8988T (cell line): ENCODE measurements at regions not wholly inside any gene's neighbourhood (a gene's known extent, or its start where the extent isn't known, plus 50 kb on each side); places are given as distances from the start of the nearest gene placed in this dataset.

Experiments used
- DNase-seq: peaks from one replicate; pipeline ENCODE4 v3.0.0; 2011

DNA sequence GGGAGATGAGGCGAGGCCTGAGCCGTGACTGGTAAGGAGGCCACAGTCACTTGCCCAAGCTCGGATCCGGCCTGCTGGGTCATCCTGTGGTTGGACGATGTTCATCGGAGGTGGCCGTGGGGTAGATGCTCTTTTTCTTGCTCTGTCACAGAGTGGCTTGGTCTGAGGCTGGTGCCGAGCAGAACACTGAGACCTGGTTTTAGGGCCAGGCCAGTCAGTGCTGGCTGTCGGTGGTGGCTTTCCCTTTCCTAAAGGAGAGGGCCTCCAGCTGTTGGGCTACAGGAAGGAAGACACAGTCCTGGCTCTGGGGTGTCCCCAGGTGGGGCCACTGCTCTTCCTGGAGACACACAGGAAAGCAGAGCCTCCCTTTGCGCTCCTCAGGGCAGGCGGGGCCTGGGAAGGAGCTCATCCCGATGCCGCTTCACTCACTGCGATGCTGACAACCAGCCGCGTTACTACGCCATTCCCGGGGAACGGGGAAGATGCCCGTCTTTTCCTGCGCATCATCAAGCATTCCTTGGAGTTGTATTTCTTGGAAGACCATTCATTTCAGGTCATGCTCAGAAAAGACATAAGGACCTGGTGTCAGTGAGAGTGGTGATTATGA lies 254.8 kb upstream of the IRX4 start:
- DNase-seq, result no peak

DNA sequence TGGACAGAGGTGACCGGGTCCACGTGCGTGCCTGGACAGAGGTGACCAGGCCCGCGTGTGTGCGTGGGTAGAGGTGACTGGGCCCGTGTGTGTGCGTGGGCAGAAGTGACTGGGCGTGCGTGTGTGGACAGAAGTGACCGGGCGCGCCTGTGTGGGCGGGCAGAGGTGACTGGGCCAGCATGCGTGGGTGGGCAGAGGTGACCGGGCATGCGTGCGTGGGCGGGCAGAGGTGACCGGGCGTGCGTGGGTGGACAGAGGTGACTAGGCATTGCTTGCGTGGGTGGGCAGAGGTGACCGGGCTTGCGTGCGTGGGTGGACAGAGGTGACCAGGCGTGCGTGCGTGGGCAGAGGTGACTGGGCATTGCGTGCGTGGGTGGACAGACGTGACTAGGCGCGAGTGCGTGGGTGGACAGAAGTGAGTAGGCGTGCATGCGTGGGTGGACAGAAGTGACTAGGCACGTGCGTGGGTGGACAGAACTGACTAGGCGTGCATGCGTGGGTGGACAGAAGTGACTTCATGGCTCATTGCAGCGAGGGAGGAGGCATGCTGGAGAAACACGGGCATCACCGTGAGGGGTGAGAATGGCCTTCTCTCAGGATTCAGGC lies 254.1 kb upstream of the IRX4 start:
- DNase-seq, result no peak

DNA sequence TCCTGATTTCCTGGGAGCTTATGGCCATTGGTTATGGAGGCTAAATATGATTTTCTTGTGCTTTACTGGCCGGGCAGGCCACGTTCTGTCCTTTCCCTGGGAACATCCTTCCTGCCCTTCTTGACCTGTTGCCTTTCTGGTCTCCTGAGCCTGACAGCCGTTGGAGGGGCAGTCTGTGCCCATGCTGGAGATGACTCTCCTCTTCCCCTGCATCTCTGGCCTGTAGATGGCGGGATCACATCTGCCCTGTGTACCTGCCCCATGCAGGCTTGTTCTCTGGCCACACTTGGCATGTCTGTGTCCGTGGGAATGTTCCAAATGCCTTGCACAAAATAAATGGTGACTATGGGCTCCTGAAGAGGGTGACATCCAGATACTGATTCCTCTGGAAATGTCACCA lies 253.1 kb upstream of the IRX4 start:
- no peak for DNase-seq

DNA sequence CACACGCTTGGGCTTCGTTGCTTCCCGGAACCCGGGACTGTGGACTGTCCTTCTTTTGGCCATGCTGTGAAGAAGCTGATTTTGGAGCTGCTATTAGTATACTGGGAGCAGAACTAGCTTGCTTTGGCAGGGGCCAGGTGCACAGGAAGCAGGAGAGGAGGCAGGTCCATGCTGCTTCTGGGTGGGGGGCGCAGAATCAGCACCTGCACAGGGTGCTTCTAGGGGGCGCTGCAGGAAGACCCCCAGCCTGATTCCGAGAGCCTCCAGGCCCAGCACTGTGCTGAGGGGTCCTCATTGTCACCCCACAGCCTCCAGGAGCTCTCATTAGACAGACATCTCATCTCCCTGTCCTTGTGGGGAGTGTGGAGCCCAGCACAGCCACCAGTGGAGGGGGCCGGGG lies 252.6 kb upstream of the IRX4 start:
- no peak for DNase-seq

- no peak for DNase-seq
Observed at GRCh38 chr5:2134543-2135292, 252.0 kb upstream of the IRX4 start.

- DNase-seq, result no peak
Observed at GRCh38 chr5:2133936-2134335, 251.2 kb upstream of the IRX4 start.

- no peak for DNase-seq
Observed at GRCh38 chr5:2133080-2133479, 250.4 kb upstream of the IRX4 start.

- DNase-seq, result no peak
Observed at GRCh38 chr5:2132497-2132847, 249.7 kb upstream of the IRX4 start.

DNA sequence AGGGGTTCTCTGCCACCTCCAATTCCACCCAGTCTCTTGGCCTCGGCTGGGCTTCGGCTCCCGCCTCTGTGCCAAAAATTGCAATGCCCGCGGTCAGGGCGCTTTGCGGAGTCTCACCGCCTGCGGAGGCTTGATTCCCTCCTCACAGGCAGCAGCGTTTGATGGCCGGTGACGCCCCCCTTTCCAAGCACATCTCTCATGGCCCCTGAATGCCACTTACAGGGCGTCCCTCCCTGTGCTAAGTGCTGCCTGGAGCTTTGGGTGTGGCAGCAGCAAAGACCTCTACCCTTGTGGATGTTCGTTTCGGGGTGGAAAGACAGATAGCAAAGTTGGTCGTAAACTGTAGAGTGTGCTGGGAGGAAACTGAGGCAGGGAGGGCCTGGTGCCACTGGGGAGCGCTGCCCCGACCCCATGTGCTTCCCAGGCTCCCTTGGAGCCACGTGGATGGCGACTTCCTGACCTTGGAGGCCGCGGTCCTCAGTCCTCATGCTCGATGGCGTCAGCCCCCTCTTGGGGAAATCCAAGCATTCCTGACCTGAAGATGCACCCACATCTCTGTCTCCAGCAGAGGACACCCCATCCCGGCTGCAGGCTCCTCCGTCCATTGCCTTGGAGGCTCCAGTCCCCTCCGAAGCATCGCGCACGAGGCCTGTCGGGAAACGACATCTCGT lies 249.2 kb upstream of the IRX4 start:
- DNase-seq, result no peak

- no peak for DNase-seq
Observed at GRCh38 chr5:2131196-2131595, 248.5 kb upstream of the IRX4 start.

- no peak for DNase-seq
Observed at GRCh38 chr5:2130361-2130760, 247.6 kb upstream of the IRX4 start.

DNA sequence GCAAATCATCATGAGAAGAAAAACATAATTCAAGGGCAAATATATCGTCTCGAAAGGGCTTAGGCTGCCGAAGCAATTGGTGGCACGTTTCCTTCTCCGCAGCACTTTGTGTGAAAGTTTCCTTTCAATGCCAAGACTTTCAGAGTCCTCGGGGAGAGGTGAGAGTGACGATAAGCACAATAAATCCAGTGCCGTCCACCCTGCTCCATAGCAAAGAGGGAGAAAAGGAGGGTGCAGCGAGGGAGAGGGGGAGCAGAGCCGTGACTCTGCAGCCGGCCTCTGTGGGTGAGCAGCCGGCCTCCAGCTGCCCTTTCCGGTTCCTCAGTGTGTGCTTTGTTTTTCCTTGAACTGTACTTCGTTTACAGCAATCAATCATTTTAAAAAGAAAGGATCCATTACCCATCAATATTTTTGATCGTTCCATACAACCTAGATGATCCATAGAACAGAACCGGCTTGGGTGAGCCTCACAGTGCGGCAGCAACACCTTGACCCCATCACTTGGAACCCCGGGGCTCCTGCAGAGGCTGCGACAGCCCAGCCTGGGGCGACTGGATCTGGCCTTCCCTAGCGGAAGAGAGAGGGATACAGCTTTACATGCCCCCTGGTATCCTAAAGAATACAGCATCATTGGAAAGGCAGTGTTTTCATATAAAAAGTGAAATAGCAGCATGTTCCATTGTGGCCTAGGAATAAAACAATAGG lies 247.0 kb upstream of the IRX4 start:
- DNase-seq, result no peak

- DNase-seq, result no peak
Observed at GRCh38 chr5:2128686-2129355, 246.1 kb upstream of the IRX4 start.

DNA sequence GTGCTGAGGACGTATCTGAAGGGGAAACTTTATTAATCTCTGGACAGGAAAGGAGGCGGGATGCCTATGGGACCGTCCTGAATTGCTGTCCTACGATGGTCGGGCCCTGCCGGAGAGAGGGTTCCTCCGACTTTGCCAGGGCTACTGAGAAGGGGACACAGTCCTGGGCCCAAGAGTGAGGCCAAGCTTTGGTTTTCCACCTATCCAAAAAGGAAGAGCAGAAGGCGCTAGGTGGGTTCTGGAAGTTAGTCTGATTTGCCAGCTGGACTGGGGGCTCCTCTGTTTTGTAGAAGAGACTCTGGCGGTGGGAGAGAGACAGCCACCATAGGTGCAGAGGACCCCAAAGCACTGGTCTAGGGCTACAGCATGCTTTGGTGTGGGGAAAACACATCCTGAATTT lies 243.8 kb upstream of the IRX4 start:
- no peak for DNase-seq

GRCh38 chr5:2125901-2126265 lies 243.2 kb upstream of the IRX4 start:
- DNase-seq, result no peak

- DNase-seq, result no peak
Observed at GRCh38 chr5:2125171-2125900, 242.6 kb upstream of the IRX4 start.

DNA sequence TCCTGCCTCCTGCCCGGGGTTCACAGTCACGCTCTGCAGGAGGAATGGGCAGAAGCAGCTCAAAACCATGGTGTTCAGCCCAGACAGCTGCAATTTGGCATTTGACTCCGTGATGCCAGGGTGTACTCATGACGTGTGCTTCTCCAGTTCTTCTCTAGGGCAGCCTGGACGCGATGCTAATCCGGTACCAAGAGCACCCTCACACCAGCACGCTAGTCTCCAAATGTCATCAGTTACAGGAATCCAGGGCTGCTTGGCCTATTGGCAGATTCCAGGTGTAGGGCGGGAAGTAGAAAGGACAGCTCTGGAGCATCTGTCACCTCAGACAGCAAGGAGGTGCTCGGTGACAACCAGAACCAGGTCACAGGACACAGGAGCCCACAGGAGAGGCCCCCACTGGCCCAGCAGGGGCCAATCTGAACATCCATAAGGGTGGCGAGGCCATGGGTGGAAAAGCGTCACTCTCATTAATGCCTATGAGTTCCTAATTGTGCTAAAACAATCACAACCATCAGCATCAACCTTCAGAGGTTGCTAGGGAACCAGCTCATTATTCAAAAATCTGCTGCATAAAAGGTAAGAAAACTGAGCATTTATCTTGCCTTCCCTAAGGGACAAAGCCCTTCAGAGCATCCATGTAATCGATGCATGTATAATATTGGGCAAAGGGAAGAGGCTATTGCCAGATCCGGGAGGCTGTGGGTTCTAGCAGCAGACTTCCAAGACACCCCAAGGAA lies 241.9 kb upstream of the IRX4 start:
- no peak for DNase-seq

- no peak for DNase-seq
Observed at GRCh38 chr5:2123874-2124273, 241.1 kb upstream of the IRX4 start.

GRCh38 chr5:2120361-2120760 lies 237.6 kb upstream of the IRX4 start:
- DNase-seq, result no peak

DNA sequence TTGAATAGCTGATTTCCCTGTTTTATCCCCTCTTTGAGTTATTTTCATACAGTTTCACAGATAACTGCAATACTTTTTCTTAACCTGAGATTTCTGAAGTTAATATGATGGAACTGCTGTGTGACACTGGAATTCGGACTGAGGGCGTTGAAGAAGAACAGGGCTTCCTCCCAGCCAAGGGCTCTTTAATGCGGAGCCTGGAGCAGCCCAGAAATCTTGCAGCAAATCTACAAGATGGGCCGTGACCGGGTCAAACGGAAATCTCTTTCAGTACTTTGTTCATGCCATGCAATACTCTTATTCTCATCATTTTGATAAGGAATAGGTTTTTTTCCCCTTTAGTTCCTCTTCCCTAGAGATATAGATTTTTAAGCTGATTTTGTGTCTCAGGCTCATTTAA lies 236.8 kb upstream of the IRX4 start:
- DNase-seq, result no peak

- no peak for DNase-seq
Observed at GRCh38 chr5:2113348-2114131, 230.8 kb upstream of the IRX4 start.
